HepG2 (cell line): ENCODE measurements at regions not wholly inside any gene's neighbourhood (a gene's known extent, or its start where the extent isn't known, plus 50 kb on each side); places are given as distances from the start of the nearest gene placed in this dataset.

Experiments
- ATAC-seq: fragments of 200-7000 bp; cut with Tn5 transposase; 3 replicates; pipeline ENCODE4 v1.9.1; 2020; ENCODE audit warnings: mild to moderate bottlenecking, moderate library complexity
- BruUV-seq: library from RNA; stranded (reverse); fragments of 400-500 nt; replicated peaks from 2 replicates; lab custom pipeline; 2021; lab: Mats Ljungman, UMichigan
- CTCF ChIA-PET: fragments of 300-600 bp; formaldehyde crosslinking; extraction: SDS; loops from one replicate; lab custom pipeline; 2021; ENCODE audit warnings: low total read pairs, inconsistent platforms, low intra/inter-chr PET ratio; lab: Yijun Ruan, JAX
- POLR2A ChIA-PET: fragments of 350-600 bp; sonication (Branson Sonifier 250); formaldehyde crosslinking; loops from one replicate; lab custom pipeline; 2020; ENCODE audit warnings: antibody characterized with exemption, inconsistent platforms; lab: Yijun Ruan, JAX
- DNase-seq: peaks from one replicate; pipeline ENCODE4 v3.0.0-alpha.2; 2015; ENCODE audit warnings: low spot score
- FAIRE-seq: peaks from 3 replicates; lab custom pipeline; 2011; peaks lifted over from hg19 to GRCh38; lab: Jason Lieb, UNC
- H2AFZ ChIP-seq: one replicate; pipeline ENCODE4 v1.6.1; 2011; ENCODE audit warnings: low read length, inconsistent platforms
- H3K27ac ChIP-seq: fragments of 300-600 bp; 3 replicates; pipeline ENCODE4 v1.8.0; 2011; ENCODE audit warnings: mixed run types, mild to moderate bottlenecking, mixed read lengths, low read length, inconsistent platforms; ENCODE audit not compliant: insufficient read depth; ENCODE audit errors: extremely low read length
- H3K27me3 ChIP-seq, 2 experiments: fragments of 200-600 bp in 1 of 2; 2 replicates in 1 of 2; 3 replicates in 1 of 2; pipeline versions ENCODE4 v1.6.0 to v1.8.0; 2011; ENCODE audit warnings: low read length in 2 of 2, mild to moderate bottlenecking in 2 of 2, moderate library complexity in 2 of 2, inconsistent platforms in 1 of 2; ENCODE audit not compliant: insufficient read depth in 2 of 2, control insufficient read depth in 1 of 2
- H3K36me3 ChIP-seq, 2 experiments: fragments of 200-600 bp in 1 of 2; replicated peaks in 1 of 2; 2 replicates in 1 of 2; 3 replicates in 1 of 2; pipeline versions ENCODE4 v1.5.1 to v1.8.0; 2011; ENCODE audit warnings: low read length in 2 of 2, inconsistent platforms in 1 of 2; ENCODE audit not compliant: insufficient read depth in 2 of 2, control insufficient read depth in 1 of 2
- H3K4me1 ChIP-seq: 2 replicates; pipeline ENCODE4 v1.5.1; 2012; ENCODE audit warnings: low read length, inconsistent platforms; ENCODE audit not compliant: insufficient read depth
- H3K4me2 ChIP-seq: 2 replicates; pipeline ENCODE4 v1.6.0; 2011; ENCODE audit warnings: low read depth, low read length, inconsistent platforms
- H3K4me3 ChIP-seq, 3 experiments: fragments of 200-600 bp in 1 of 3; sonication (generic), shearing (Covaris generic) in 1 of 3; replicated peaks in 1 of 3; 2 replicates each; pipeline ENCODE4 v1.5.1; 2011 to 2016; ENCODE audit warnings: low read length in 3 of 3, inconsistent platforms in 2 of 3, low read depth in 2 of 3, mild to moderate bottlenecking in 2 of 3, control low read depth in 1 of 3, mixed read lengths in 1 of 3; ENCODE audit not compliant: insufficient read depth in 1 of 3
- H3K79me2 ChIP-seq: one replicate; pipeline ENCODE4 v1.6.1; 2011; ENCODE audit warnings: low read length, inconsistent platforms; ENCODE audit not compliant: insufficient read depth
- H3K9ac ChIP-seq: 2 replicates; pipeline ENCODE4 v1.6.0; 2011; ENCODE audit warnings: mild to moderate bottlenecking, low read depth, low read length, inconsistent platforms; ENCODE audit not compliant: insufficient read depth
- H3K9me3 ChIP-seq: 2 replicates; pipeline ENCODE4 v1.5.1; 2012; ENCODE audit warnings: mild to moderate bottlenecking, low read length
- H4K20me1 ChIP-seq: 2 replicates; pipeline ENCODE4 v1.6.0; 2011; ENCODE audit warnings: inconsistent platforms, mild to moderate bottlenecking, low read length, moderate library complexity; ENCODE audit not compliant: insufficient read depth
- ARNT ChIP-seq: fragments of 450-650 bp; IDR thresholded peaks from 2 replicates; pipeline ENCODE4 v1.6.1; 2017
- MTF2 ChIP-seq: sonication (generic); formaldehyde crosslinking; IDR thresholded peaks from 2 replicates; pipeline ENCODE4 v1.5.0; 2020; ENCODE audit warnings: missing genetic modification reagents, borderline replicate concordance
- POLR2A ChIP-seq, 2 experiments: IDR thresholded peaks; 2 replicates each; pipeline ENCODE4 v1.6.1; 2011; ENCODE audit warnings: low read depth in 2 of 2, low read length in 2 of 2, mild to moderate bottlenecking in 1 of 2, moderate library complexity in 1 of 2; ENCODE audit not compliant: insufficient read depth in 1 of 2
- RAD21 ChIP-seq: fragments of 450-650 bp; formaldehyde crosslinking; IDR thresholded peaks from 2 replicates; pipeline ENCODE4 v1.5.0; 2020; ENCODE audit warnings: mild to moderate bottlenecking
- RAD51 ChIP-seq: fragments of 450-650 bp; IDR thresholded peaks from 2 replicates; pipeline ENCODE4 v1.6.1; 2016; ENCODE audit warnings: borderline replicate concordance
- TBX2 ChIP-seq: sonication (generic); formaldehyde crosslinking; IDR thresholded peaks from 2 replicates; pipeline ENCODE4 v1.5.0; 2020; ENCODE audit warnings: missing genetic modification reagents, mild to moderate bottlenecking, borderline replicate concordance
- ZBTB7A ChIP-seq: sonication (generic); formaldehyde crosslinking; IDR thresholded peaks from 2 replicates; pipeline ENCODE4 v1.8.0; 2022; ENCODE audit warnings: mild to moderate bottlenecking, missing genetic modification reagents
- ZFX ChIP-seq: sonication (generic); formaldehyde crosslinking; IDR thresholded peaks from 2 replicates; pipeline ENCODE4 v1.4.0; 2020; ENCODE audit warnings: mild to moderate bottlenecking, low read depth, missing genetic modification reagents, moderate library complexity
- ZNF3 ChIP-seq: IDR thresholded peaks from 2 replicates; pipeline ENCODE4 v1.7.0; 2017; ENCODE audit warnings: inconsistent platforms
- ZNF605 ChIP-seq: sonication (generic); formaldehyde crosslinking; IDR thresholded peaks from 2 replicates; pipeline ENCODE4 v1.8.0; 2022; ENCODE audit warnings: mild to moderate bottlenecking, missing genetic modification reagents
- WGBS: methylation state at CpG from one replicate; pipeline ENCODE4 v1.1.6; 2017; ENCODE audit warnings: low lambda C conversion rate; 5-methylcytosine and 5-hydroxymethylcytosine counted together
- in situ Hi-C: cut with HindIII; loops from 2 replicates; pipeline ENCODE4 v1.10.0; 2017; ENCODE audit warnings: low pct_unique_long_range_greater_than_20kb; ENCODE audit not compliant: extremely low pct_ligation_motif_present
- intact Hi-C: fragments of 100-400 bp; cut with micrococcal nuclease; formaldehyde crosslinking; loops from one replicate; pipeline ENCODE4 v1.10.0; 2022; ENCODE audit not compliant: unreplicated experiment
- TF ChIP-seq, protein P1 (sequence below): sonication (generic); formaldehyde crosslinking; IDR thresholded peaks from 2 replicates; pipeline ENCODE4 v1.5.0; 2020; ENCODE audit warnings: missing genetic modification reagents, mild to moderate bottlenecking, borderline replicate concordance
- TF ChIP-seq, protein P2 (sequence below): sonication (generic); formaldehyde crosslinking; IDR thresholded peaks from 2 replicates; pipeline ENCODE4 v1.5.0; 2020; ENCODE audit warnings: mild to moderate bottlenecking, missing genetic modification reagents, borderline replicate concordance
- TF ChIP-seq, protein P3 (sequence below): sonication (generic); formaldehyde crosslinking; IDR thresholded peaks from 2 replicates; pipeline ENCODE4 v1.8.1; 2023; ENCODE audit warnings: mild to moderate bottlenecking, missing genetic modification reagents

DNA sequence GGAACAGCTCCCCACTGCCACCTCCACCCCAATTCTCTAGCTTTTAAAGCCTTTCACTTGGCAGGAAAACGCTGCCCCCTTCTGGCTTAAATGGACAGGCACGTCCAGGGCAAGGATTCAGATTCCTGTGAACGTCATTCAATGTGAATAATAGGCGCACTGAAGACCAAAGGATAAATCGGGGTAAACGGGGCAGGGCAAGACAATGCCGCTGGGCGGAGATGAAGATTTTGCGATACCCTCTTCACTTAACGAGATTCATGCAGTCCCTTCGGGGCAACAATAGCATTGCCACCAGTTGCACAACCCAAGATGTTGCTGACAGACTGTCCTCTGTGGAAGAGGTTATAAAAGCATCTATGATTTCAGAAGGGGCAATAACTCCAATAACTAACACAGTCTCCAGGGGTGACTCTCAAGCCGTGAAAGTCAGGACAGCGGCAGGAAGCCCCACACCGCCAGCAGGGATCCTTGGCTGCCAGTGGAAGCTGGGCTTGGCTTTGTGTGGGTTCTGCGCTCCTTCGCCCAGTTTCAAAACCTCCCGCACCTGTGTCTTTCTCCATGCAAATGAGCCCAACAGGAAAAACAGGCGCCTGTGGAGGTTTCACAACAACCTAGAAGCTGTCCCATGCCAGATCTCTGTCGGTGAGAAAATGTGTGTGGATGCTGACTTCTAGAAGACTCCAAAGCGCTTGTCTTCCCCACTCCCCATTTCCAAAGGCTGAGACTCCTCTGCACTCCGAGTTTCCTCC is 291.8 kb downstream of the BMP7 start (continued):
- TF ChIP-seq MTF2 (CRISPR knock-in tag) (no peak), ZNF605 (0 out of 2 replicates have a peak, but pooled peaks have one; percentile 23), ZBTB7A (no peak)
- TF ChIP-seq, all 625 proteins: peak for 7

DNA sequence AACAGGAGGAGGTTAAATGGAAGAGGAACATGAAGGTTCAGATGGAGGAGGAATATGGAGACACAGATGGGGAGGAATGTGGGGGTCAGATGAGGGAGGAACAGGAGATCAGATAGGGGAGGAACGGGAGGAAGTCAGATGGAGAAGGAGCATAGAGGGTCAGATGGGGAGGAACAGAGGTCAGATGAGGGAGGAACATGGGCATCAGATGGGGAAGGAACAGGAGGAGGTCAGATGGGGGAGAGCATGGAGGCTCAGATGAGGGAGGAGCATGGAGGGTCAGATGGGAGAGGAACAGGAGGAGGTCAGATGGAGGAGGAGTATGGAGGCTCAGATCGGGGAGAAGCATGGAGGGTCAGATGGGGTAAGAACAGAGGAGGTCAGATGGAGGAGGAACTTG is 290.6 kb downstream of the BMP7 start:
- in situ Hi-C loops = no loop called here
- H3K9me3 ChIP-seq = no peaks in the 10 kb centered on the region
- CTCF ChIA-PET = no interaction called here
- TF ChIP-seq RAD51 (0 out of 2 replicates have a peak, but pooled peaks have one; percentile 21), RAD21 (CRISPR knock-in tag) (no peak), ARNT (0 out of 2 replicates have a peak, but pooled peaks have one; percentile 66), TBX2 (CRISPR knock-in tag) (no peak), POLR2A (IDR thresholded peaks at IDR 0.05; ENCODE audit: insufficient read depth in 1 of 2, low read depth in 2 of 2, low read length in 2 of 2) (no peak), ZFX (no peak), ZNF3 (no peak)
- TF ChIP-seq, protein P1, sequence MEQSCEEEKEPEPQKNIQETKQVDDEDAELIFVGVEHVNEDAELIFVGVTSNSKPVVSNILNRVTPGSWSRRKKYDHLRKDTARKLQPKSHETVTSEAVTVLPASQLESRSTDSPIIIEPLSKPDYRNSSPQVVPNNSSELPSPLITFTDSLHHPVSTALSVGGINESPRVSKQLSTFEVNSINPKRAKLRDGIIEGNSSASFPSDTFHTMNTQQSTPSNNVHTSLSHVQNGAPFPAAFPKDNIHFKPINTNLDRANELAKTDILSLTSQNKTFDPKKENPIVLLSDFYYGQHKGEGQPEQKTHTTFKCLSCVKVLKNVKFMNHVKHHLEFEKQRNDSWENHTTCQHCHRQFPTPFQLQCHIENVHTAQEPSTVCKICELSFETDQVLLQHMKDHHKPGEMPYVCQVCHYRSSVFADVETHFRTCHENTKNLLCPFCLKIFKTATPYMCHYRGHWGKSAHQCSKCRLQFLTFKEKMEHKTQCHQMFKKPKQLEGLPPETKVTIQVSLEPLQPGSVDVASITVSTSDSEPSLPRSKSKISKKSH (CRISPR knock-in tag) = no peak
- TF ChIP-seq, protein P2, sequence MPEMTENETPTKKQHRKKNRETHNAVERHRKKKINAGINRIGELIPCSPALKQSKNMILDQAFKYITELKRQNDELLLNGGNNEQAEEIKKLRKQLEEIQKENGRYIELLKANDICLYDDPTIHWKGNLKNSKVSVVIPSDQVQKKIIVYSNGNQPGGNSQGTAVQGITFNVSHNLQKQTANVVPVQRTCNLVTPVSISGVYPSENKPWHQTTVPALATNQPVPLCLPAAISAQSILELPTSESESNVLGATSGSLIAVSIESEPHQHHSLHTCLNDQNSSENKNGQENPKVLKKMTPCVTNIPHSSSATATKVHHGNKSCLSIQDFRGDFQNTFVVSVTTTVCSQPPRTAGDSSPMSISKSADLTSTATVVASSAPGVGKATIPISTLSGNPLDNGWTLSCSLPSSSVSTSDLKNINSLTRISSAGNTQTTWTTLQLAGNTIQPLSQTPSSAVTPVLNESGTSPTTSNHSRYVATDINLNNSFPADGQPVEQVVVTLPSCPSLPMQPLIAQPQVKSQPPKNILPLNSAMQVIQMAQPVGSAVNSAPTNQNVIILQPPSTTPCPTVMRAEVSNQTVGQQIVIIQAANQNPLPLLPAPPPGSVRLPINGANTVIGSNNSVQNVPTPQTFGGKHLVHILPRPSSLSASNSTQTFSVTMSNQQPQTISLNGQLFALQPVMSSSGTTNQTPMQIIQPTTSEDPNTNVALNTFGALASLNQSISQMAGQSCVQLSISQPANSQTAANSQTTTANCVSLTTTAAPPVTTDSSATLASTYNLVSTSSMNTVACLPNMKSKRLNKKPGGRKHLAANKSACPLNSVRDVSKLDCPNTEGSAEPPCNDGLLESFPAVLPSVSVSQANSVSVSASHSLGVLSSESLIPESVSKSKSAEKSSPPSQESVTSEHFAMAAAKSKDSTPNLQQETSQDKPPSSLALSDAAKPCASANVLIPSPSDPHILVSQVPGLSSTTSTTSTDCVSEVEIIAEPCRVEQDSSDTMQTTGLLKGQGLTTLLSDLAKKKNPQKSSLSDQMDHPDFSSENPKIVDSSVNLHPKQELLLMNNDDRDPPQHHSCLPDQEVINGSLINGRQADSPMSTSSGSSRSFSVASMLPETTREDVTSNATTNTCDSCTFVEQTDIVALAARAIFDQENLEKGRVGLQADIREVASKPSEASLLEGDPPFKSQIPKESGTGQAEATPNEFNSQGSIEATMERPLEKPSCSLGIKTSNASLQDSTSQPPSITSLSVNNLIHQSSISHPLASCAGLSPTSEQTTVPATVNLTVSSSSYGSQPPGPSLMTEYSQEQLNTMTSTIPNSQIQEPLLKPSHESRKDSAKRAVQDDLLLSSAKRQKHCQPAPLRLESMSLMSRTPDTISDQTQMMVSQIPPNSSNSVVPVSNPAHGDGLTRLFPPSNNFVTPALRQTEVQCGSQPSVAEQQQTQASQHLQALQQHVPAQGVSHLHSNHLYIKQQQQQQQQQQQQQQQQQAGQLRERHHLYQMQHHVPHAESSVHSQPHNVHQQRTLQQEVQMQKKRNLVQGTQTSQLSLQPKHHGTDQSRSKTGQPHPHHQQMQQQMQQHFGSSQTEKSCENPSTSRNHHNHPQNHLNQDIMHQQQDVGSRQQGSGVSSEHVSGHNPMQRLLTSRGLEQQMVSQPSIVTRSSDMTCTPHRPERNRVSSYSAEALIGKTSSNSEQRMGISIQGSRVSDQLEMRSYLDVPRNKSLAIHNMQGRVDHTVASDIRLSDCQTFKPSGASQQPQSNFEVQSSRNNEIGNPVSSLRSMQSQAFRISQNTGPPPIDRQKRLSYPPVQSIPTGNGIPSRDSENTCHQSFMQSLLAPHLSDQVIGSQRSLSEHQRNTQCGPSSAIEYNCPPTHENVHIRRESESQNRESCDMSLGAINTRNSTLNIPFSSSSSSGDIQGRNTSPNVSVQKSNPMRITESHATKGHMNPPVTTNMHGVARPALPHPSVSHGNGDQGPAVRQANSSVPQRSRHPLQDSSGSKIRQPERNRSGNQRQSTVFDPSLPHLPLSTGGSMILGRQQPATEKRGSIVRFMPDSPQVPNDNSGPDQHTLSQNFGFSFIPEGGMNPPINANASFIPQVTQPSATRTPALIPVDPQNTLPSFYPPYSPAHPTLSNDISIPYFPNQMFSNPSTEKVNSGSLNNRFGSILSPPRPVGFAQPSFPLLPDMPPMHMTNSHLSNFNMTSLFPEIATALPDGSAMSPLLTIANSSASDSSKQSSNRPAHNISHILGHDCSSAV (CRISPR knock-in tag) = no peak
- TF ChIP-seq, protein P3, sequence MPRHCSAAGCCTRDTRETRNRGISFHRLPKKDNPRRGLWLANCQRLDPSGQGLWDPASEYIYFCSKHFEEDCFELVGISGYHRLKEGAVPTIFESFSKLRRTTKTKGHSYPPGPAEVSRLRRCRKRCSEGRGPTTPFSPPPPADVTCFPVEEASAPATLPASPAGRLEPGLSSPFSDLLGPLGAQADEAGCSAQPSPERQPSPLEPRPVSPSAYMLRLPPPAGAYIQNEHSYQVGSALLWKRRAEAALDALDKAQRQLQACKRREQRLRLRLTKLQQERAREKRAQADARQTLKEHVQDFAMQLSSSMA = no peak

More for the DNA sequence above, 290.6 kb downstream of the BMP7 start:
- intact Hi-C loops = no loop called here
- no peaks in the 10 kb centered on the region for H3K79me2 ChIP-seq
- H3K36me3 ChIP-seq = no peaks in the 10 kb centered on the region
- POLR2A ChIA-PET = no interaction called here
- no peaks in the 10 kb centered on the region for H4K20me1 ChIP-seq
- H2AFZ ChIP-seq = no peak overlapping the region
- no peak overlapping the region for H3K27ac ChIP-seq
- FAIRE-seq (no peak), ATAC-seq (no peak), DNase-seq (no peak)
- H3K4me1 ChIP-seq = no peaks in the 10 kb centered on the region
- H3K27me3 ChIP-seq = peaks cover 5 to 43% of the 10 kb centered on the region in 2 experiments; a peak in 4 of 5 replicates
- no peak overlapping the region for H3K4me3 ChIP-seq
- H3K4me2 ChIP-seq = no peak overlapping the region
- H3K9ac ChIP-seq = no peak overlapping the region
- no TSS peak for BruUV-seq
- 11% methylated on average over 2 of the region's 2 CpGs for WGBS
